Mesenteric fat pad (tissue), 1 donor: ENCODE measurements at regions not wholly inside any gene's neighbourhood (a gene's known extent, or its start where the extent isn't known, plus 50 kb on each side); places are given as distances from the start of the nearest gene placed in this dataset.
A peak's percentile ranks its signal among the peaks of the same experiment; 100 is the strongest.

Source experiments
- DNase-seq: peaks from one replicate; pipeline ENCODE4 v3.0.0-alpha.2; 2020; ENCODE audit warnings: low spot score
- donor health status: DM: yes; HTN: yes; CAD: no.

GRCh38 chr16:33516686-33517085 is 57.3 kb downstream of the TP53TG3F start:
- peak; percentile 81 for DNase-seq
